ENCODE measurements at regions not wholly inside any gene's neighbourhood (a gene's known extent, or its start where the extent isn't known, plus 50 kb on each side); places are given as distances from the start of the nearest gene placed in this dataset.
"Not testable (repeated sequence)": the region's sequence is repeated elsewhere in the genome, so short reads cannot be mapped to it uniquely, and the experiment has no call there.

DNA sequence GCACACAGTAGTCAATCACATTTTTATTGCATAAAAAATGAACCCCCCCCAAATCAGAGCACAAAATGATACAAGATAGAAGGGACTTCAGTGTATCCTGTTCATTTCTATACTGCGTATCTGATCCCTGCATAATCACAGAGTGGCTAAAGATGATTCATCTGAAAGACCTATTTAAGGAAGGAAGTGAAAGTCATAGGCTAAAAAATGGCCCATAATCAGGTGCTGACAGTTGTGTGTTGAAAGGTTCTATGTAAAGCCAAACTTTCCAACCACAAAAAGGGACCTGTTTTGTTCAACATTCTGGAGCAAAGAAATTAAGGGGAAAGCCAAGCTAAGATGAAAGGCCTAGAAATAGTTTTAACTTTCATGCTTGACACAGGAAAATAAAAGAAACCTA is 147.8 kb upstream of the ATP2B1 start:
- no peak for DNase-seq (ENCODE audit: low read depth)

DNA sequence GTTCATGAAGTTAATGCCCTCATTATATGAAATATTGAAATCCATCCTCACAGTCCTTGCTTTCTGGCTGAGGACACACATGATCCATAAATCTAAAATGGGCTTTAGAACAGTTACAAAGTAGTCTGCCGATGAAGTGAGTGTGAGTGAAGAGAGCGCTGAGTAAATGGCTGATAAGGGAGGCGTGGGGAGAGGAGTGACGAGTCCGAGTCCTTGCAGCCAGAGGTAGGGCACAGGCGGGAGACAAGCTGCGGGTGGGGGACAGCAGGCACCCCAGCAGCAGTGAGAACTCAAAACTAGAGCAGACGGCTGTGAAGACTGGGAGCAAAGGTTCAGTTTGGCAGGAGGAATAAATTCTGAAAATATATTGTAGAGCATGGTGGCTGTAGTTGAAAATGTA is 140.1 kb upstream of the ATP2B1 start:
- DNase-seq (ENCODE audit: low read depth) = no peak

DNA sequence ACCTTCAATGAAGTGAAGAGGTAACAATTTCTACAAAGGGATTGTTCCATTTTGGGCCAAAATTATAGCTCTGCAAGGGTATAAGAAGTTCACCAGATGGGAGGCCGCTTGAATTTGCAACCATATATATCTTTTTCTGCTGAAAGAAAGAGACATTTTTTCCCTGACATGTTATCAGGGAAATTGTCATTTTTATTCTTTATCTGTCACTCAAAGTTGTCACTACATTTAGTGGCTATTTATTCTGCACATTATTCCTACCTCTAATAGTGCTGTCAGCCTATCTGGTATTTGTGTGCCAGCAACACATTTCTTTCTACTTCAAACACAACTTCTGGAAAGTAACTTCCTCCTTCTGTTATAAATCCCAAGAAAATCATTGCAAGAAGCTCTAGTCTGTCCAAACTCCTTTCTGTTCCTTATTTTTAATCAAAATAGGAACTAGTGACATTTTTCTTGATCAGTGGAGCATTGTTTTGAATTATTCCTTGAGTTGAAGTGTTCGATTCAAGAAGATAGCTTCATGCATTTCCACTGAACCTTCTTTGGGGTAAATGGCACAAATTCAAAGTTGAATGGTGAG is 137.9 kb upstream of the ATP2B1 start:
- DNase-seq (ENCODE audit: low read depth) = no peak

DNA sequence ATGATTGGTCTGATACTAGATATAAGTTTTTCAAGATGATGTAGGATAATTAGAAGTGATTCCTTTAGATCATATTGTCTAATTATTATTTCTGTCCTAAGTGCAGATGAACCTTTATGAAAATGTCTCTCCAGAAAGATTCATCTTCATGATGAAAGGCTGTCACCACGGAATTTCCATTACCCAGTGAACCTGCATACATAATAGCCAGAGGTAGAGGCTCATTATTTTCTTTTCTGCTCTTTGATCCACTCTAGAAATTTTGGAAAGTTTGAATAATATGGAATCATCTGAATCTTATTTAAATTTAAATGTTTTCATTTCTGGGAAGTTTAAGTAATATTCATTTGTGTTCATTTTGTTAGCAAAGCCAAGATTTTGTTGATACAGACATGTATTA is 137.1 kb upstream of the ATP2B1 start:
- no peak for DNase-seq (ENCODE audit: low read depth)

DNA sequence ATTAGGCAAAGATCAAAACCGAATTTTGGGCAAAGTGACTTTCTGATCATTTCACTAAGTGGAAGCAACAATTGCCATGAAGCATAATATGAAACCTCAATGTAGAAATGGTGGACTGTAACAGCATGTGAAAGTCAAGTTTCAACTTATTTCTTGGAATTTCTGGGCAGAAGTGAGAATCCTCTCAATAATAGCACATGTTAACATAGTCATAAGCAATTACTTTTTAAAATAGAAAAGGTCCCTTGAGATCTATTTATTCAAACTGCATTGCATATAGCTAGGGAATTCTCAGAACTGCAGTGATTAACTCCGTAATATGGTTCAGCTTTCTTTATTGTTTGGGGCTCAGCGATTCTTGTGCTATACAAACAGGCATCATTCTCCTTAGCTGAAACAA is 136.7 kb upstream of the ATP2B1 start:
- no peak for DNase-seq (ENCODE audit: low read depth)

DNA sequence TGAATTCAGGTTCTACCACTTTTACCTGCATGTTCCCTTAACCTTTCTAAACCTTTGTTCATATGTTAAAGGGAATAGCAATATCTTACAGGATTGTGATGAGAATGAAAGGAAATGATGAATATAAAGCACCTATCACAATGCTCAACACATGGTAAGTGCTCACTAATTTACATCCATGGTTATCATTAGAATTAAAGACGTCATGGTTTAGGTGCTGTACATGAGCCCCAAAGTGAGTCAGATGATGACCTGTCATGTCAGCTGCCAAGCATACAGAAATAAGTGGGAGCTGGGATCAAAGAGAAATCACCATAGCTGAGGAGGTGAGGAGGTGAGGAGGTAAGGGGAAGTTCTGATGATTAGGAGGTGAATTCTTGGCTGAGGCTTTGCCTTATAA is 135.9 kb upstream of the ATP2B1 start:
- no peak for DNase-seq (ENCODE audit: low read depth)

DNA sequence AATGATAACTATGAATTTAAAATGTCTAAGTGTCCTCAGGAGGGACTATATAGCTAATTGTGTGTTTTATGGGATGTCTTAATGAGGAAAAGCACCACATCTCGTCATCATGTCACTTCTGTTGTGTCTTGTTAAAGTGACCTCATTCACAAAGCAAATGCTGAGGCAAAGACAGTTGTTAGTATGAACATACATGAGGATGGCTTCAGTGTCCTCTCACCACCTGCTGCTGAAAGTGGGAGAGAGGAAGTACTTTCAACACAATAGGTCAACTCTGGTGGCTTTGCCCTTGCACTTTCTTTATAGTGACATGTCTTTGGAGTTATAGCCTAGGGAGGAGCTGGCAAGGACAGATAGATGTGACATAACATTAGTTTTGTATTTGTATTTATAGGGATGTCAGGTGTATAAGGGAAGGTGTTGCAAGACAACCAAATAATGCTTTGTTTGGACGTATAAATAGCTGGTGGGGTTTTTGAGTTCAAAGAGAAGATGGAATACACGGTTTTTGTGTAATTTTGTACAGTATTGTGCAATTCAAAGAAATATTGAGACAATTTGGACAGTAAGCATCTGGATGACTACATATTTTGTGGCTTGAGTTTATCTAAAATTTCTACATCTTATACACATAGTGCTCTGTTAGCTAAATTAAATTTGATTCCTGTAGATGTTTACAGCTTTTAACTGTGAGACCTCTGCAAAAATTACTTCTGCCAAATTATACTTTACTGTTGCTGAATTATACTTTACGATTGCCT is 131.7 kb upstream of the ATP2B1 start:
- DNase-seq (ENCODE audit: low read depth) = no peak

DNA sequence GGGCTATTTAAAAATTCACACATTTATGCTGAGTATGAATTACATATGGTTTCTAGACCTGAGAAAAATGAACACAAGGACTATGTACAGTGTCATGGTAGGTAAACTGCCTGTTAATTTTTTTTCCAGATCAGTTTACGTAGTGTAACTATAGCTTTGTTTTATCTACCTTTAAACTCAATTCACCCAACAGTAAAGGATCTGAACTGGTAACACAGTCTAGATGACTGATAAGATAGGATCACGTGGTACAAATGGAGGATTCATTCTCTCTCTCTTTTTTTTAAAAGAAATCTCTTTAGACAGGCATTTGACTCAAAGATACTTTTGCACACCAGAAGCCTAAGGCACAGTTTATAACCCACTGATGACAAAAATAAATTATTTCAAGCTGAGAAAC is 130.8 kb upstream of the ATP2B1 start:
- no peak for DNase-seq (ENCODE audit: low read depth)

DNA sequence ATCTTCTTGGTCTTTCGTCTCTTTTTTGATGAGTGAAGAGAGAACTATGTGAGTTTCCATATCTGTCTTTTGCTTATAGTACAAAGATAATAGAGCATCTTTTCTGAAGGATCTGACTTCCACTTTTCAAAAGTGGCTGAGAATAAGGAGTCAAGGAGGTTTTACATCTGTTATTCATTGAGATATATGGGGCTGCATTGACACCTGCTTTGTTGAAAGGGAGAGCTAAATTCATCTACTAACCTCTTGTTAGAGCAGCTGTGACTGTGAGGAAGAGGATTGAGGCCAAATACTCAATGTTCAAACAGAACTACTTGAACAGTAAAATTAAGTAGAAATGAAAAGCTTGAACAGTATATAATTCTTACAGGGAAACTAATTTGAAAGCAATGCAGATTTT is 130.2 kb upstream of the ATP2B1 start:
- DNase-seq (ENCODE audit: low read depth) = no peak

DNA sequence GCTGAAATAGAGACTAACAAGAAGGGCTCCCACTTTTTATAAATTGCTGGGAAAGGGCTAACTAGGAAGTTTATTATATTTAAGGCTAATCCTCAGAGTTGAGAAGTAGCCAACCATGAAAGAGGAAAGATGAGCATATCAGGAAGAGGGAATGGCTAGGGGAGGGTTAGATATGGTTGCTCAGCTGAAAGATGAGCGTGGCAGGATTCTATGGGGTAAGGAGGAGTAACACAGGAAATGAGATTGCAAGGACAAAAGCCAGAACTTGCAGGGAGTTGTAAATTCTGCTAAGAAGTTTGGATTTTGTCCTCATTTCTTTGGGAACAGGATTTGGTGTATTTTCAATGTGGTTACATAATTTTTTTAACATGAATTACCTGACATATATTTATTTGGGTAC is 127.4 kb upstream of the ATP2B1 start:
- DNase-seq (ENCODE audit: low read depth) = no peak

DNA sequence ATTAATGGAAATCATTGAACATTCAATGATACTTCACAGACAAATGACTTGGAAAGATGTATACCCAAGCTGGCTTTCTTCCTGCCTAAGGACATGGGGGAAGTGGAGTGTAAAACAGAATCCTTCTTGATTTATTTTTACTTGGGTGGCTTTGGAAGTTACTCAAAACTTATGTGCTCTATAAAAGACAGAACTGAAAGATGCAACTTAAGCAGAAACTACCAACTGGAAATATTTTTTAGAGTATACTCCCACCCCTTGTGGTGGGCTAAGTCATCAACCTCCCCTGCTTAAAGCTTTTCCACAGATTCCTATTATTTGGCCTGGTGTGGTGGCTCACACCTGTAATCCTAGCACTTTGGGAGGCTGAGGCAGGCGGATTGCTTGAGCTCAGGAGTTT is 126.0 kb upstream of the ATP2B1 start:
- DNase-seq (ENCODE audit: low read depth) = no peak

DNA sequence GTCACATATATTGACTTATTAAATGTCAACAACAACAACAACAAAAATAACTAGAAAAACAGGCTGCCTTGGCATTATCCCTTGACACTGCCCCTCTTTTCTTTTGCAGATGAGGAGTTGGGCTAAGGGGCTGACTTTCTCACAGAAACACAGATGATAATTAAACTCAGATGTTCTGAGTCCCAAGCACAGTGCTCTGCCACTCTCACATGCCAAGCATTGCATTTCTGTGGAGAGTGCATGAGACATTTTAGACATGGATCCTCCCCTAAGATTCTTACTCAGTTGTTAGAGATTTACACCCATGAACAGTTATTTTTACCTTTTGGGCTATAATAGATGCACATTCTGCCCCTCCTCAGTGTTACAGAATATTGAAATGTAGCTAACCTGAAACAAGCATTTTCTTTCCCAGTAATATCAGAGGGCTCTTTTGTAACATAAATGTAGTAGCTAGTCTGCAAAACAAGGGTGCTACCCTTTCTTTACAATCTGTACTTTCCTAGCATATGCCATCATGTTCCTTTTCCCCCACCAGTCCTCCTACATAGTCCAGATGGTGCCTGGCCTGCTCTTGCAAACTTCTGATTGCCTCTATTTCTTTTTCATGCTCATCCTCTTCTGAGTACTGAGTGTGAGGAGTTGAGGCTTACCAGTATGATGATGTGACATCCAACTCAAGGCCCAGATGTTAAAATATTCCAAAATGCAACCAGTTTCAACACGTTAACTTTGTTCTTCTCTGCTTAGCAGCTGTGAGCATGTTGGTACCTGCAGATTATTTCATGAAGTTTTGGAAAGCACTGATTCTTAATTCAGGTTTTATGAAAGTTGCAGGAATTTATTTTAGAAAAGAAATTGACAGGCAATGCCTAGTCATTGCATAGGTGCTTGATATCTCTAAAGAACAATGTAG is 125.0 kb upstream of the ATP2B1 start:
- no peak for DNase-seq (ENCODE audit: low read depth)

DNA sequence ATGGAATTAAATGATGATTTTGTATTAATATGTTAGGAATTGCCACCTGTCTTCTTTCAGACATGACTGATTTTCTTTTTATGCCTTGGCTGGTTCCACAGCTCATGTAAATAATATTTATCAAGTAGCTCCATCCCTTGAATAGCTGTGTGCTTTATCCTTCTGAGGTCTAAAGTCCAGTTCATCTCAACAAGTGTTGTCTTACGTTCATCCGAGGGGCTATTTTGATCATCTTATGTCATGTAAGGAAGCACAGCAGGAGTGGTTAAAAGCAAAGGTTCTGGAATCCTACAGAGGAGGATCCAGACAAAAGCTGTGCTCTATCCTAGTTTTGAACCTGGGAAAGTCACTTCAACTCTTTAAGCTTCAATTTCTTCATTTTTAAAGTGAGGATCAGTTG is 123.7 kb upstream of the ATP2B1 start:
- no peak for DNase-seq (ENCODE audit: low read depth)

DNA sequence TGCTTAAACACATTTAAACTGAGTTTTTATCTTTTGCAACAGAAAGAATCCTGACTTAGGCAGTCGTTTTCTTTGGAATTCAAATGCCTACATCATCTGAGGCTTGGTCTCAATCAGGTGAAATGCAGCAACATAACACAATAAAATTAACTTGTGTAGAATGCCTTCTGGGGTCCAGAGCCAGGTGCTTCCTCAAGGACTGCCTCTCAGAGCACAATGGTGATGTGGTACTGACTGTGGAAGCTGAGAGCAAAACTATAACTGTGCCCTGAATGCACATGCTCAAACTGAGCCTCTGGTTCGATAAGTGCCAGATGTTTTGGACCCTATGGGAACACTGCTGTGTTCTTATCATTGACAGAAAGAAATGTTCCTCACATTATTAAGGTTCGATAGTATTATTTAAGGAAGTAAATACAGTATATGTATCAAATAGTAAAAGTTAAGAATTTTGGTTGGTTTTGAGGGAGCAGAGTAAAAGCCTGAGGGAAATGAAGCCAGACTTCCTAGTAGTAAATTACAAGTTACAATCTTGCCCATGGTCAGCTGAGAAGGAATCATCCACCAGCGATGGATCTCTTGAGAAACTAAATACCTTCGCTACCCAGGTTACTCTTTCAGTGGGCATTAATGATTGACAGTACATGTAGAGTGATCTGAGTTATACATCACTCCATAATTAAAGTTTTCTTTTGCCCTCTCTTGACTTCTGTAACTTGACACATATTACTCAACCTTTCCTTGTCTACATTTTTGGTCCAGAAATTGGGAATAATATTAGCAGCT is 122.9 kb upstream of the ATP2B1 start:
- no peak for DNase-seq (ENCODE audit: low read depth)

DNA sequence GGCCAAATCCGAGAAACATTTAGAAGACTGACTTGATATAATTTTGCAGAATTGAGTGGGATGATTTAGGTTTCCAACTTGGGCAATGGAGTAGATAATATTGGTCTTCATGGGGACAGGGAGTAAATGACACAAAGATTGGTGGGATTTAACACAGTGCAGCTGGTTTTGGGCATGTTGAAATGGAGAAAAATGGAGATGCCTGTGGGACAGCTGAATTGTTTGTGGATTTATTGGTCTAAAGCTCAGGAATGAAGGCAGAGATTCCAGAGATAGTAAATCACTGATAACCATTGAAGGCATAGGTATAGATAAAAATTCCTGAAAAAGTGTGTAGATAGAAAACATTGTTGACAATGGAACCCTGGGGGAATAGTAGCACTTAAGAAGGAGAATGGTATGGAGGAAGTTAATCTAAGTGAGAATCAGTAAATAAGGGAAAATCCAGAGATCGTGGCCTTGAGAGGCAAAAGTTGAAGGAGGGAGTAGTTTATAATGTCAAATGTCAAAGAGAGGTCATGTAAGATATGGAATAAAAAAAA is 120.9 kb upstream of the ATP2B1 start:
- no peak for DNase-seq (ENCODE audit: low read depth)

DNA sequence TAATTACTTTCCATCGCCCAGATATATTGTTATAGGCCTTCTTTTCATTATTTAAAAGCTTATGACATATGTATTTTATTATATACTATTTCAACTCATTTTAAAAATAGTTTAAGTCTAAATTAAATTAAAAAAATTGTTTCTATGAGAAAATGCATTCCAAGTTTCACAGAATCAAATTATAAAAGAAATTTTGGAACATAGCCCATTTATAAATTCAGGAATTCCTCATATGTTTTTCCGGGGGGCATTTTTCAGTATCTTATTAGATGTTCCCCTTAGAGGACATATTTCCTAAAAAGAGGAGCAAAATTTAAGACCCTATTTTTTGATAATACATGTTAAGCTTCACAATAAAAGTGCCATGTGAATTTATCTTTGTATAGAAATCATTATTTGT is 119.9 kb upstream of the ATP2B1 start:
- DNase-seq (ENCODE audit: low read depth) = no peak

DNA sequence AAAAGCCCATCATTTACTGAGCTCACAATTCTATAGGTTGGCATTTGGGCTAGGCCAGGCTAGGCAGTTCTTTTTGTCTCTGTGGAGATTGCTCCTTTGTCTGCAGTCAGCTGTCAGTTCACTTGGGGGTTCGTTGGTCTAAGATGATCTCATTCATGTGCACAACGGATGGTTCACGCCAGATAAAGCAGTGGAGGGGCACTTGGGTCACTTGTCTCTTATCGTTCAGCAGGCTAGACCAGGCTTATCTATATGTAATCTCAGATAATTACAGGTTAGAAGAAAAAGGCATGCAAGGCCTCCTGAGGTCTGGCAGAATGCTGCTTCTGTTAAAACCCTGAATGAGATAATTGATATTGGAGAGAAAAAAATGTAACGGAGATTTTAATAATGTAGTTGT is 119.0 kb upstream of the ATP2B1 start:
- no peak for DNase-seq (ENCODE audit: low read depth)

DNA sequence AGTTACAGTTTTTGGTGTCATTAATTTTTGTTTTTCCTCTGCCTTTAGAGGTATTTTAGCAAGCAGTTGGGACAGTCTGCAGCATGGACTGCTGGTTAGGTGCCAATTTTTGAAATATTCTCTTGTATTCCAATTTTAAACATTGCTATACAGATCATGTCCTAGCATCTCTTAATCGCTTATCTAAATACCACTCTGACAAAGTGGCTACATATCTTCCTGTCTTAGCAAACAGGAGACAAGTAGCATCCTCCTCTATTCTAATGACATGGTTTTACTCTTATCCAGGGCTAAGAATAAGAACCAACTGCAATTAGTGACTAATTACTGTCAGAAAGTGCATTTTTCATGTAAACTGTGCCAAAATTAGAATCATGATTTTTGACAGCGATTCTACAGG is 117.8 kb upstream of the ATP2B1 start:
- DNase-seq (ENCODE audit: low read depth) = no peak

DNA sequence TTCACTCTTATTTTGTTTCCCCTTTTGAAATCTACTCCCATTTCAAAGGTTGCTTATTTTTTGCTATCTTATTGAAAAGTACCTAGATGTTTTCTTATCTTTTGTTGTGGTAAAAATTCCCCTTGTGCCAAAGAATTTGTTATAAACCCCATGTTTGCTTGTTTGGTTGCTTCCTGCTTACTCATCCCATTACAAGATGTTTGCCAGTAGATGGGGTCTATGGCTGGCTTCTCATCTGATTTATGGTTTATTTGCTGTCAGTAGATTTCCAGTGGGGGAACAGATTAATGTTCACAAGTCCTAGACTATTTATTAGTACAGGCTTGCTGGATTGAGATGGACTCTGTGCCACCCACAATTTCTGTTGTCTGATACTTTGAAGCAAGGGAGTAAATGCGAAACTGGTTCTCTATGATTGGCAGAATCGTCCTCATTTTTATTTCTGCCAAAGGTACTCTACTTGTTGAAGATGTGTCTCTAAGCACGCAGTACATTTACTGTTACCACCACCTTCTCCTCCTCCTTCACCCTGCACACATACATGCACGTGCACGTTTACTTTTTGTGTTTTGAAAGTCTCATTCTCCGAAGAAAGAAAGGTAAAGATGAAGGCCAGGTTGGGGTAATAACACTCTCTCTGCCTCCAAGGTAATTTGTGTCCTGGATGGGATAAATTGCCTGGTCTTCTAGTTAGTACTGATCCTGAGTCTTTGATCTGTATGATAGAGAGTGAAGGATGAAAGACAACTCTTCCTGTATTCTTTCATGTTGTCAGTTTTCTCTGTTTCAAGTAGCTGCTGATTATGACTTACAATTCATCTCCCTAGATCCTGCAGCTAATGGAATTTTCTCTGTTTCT is 117.2 kb upstream of the ATP2B1 start:
- DNase-seq (ENCODE audit: low read depth) = no peak

DNA sequence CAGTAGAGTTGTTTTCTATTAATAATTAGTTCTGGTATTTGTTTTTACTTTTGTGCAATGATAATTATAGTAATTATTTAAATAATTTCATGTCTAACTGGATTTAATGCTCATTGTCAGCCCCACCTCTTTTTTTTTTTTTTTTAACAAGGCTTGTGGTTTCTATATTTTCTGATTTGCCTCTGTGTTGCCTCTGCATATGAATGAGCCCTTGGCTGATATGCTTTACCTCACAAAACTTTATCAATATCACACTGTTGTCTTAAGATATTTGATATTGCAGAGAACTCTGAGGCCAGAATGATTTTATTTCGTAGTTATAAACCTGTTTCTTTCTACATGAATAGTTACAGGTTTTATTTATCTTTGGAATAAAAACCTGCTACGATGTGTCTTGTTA is 116.2 kb upstream of the ATP2B1 start:
- no peak for DNase-seq (ENCODE audit: low read depth)

DNA sequence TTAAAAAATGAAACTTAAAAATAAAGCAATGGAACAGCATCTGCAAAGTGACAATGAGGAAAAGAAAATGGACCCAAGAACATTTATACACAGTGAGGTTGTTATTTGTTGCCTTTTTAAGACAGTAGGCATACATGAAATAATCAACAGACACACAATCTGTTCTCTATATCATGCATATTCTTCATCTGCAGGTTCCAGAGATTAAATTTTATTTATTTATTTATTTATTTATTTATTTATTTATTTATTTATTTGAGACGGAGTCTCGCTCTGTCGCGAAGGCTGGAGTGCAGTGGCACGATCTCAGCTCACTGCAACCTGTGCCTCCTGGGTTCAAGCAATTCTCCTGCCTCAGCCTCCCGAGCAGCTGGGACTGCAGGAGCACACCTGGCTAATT is 114.4 kb upstream of the ATP2B1 start:
- not testable (repeated sequence) for DNase-seq (ENCODE audit: low read depth)

All from T follicular helper cell (primary cell).